Activated B cell treated with CpG ODN at 0.5 μM for 24 hours (primary cell): ENCODE measurements at regions not wholly inside any gene's neighbourhood (a gene's known extent, or its start where the extent isn't known, plus 50 kb on each side); places are given as distances from the start of the nearest gene placed in this dataset.
"Not testable (repeated sequence)": the region's sequence is repeated elsewhere in the genome, so short reads cannot be mapped to it uniquely, and the experiment has no call there.

Source experiments
- ATAC-seq: fragments of 200-7000 bp; cut with Tn5 transposase; one replicate; pipeline ENCODE4 v1.10.0; 2021; ENCODE audit warnings: low read depth, mild to moderate bottlenecking, moderate library complexity
- CTCF ChIA-PET: fragments of 350-600 bp; sonication (Branson Sonifier 250); formaldehyde crosslinking; loops from one replicate; lab custom pipeline; 2021; ENCODE audit warnings: antibody characterized with exemption; lab: Charles Lee
- POLR2A ChIA-PET: fragments of 350-600 bp; sonication (Branson Sonifier 250); formaldehyde crosslinking; loops from one replicate; lab custom pipeline; 2021; ENCODE audit warnings: antibody characterized with exemption; lab: Charles Lee
- DNase-seq: peaks from one replicate; pipeline ENCODE4 v3.0.0; 2022
- H3K27ac Mint-ChIP-seq: one replicate; pipeline ENCODE4 v1.8.0; 2020; ENCODE audit warnings: mixed read lengths
- H3K27me3 Mint-ChIP-seq: one replicate; pipeline ENCODE4 v1.8.0; 2021; ENCODE audit warnings: mixed read lengths
- H3K36me3 Mint-ChIP-seq: one replicate; pipeline ENCODE4 v1.8.0; 2021; ENCODE audit warnings: low read depth, mixed read lengths
- H3K4me1 Mint-ChIP-seq: one replicate; pipeline ENCODE4 v1.8.0; 2021; ENCODE audit warnings: mixed read lengths
- H3K4me3 Mint-ChIP-seq: one replicate; pipeline ENCODE4 v1.8.0; 2020; ENCODE audit warnings: mild to moderate bottlenecking, mixed read lengths
- H3K9me3 Mint-ChIP-seq: one replicate; pipeline ENCODE4 v1.8.0; 2020; ENCODE audit warnings: mixed read lengths
- intact Hi-C: fragments of 100-400 bp; cut with micrococcal nuclease; formaldehyde crosslinking; loops from one replicate; pipeline ENCODE4 v1.15.1; 2024
- TF ChIP-seq, protein P1 (sequence below): fragments of 200-600 bp; IDR thresholded peaks from one replicate; pipeline ENCODE4 v1.8.0; 2022; ENCODE audit warnings: antibody characterized with exemption, mild to moderate bottlenecking

DNA sequence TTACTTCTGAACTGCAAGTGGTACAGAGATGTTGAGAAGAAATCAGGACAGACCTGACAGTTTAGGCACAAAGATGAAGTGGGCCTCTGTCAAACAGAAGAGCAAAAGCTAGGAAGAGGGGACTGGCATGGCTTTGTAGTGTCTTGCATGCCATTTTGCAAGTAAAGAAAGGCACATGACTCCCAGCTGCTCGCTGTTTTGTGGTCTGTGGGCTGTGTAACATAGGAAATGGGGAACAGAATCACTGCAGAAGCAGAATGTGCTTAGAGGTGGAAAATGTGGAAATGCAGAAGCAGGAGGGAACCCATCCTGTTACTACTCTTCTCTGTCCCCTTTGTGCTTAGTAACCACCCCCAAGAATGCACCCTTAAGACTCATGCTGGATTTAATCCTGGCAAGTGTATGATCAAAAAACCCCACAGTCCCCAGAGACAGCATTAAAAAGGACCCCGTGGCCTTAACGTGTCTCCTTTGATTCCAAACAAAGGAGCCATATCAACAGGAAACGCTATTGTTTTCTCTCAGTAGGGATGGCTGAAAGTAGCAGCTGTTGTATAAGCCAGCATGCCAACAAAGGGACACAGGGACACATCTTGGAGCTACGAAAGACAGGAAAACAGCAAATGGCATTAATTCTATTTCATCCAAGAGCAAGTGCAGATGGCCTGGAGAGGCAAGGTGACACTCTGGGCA lies 177.6 kb upstream of the GLRA2 start:
- Mint-ChIP-seq H3K9me3 (no peaks in the 10 kb centered on the region), H3K4me1 (no peaks in the 10 kb centered on the region), H3K27ac (no peak overlapping the region), H3K27me3 (no peaks in the 10 kb centered on the region), H3K36me3 (no peaks in the 10 kb centered on the region), H3K4me3 (no peak overlapping the region)
- CTCF ChIA-PET: no interaction called here
- TF ChIP-seq, protein P1, sequence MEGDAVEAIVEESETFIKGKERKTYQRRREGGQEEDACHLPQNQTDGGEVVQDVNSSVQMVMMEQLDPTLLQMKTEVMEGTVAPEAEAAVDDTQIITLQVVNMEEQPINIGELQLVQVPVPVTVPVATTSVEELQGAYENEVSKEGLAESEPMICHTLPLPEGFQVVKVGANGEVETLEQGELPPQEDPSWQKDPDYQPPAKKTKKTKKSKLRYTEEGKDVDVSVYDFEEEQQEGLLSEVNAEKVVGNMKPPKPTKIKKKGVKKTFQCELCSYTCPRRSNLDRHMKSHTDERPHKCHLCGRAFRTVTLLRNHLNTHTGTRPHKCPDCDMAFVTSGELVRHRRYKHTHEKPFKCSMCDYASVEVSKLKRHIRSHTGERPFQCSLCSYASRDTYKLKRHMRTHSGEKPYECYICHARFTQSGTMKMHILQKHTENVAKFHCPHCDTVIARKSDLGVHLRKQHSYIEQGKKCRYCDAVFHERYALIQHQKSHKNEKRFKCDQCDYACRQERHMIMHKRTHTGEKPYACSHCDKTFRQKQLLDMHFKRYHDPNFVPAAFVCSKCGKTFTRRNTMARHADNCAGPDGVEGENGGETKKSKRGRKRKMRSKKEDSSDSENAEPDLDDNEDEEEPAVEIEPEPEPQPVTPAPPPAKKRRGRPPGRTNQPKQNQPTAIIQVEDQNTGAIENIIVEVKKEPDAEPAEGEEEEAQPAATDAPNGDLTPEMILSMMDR: no peak
- intact Hi-C loops: no loop called here
- POLR2A ChIA-PET: no interaction called here
- DNase-seq (no peak), ATAC-seq (no peak)

DNA sequence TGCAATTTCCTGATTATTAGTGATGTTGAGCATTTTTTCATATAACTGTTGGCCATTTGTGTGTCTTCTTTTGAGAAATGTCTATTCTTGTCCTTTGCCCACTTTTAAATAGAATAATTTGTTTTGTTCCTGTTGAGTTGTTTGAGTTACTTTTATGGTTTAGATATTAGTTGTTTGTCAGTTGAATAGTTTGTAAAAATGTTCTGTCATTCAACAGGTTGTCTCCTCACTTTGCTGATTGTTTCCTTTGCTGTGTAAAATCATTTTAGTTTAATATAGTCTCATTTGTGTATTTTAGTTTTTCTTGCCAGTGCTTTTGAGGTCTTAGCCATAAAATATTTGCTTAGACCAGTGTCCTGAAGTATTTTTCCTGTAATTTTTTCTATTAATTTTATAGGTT lies 181.8 kb upstream of the GLRA2 start:
- Mint-ChIP-seq H3K27me3 (no peaks in the 10 kb centered on the region), H3K4me1 (no peaks in the 10 kb centered on the region), H3K9me3 (peaks cover 3% of the 10 kb centered on the region), H3K4me3 (no peak overlapping the region), H3K36me3 (no peaks in the 10 kb centered on the region), H3K27ac (no peak overlapping the region)
- POLR2A ChIA-PET: no interaction called here
- ATAC-seq (no peak), DNase-seq (no peak)
- CTCF ChIA-PET: no interaction called here
- TF ChIP-seq, protein P1: no peak
- intact Hi-C loops: no loop called here

DNA sequence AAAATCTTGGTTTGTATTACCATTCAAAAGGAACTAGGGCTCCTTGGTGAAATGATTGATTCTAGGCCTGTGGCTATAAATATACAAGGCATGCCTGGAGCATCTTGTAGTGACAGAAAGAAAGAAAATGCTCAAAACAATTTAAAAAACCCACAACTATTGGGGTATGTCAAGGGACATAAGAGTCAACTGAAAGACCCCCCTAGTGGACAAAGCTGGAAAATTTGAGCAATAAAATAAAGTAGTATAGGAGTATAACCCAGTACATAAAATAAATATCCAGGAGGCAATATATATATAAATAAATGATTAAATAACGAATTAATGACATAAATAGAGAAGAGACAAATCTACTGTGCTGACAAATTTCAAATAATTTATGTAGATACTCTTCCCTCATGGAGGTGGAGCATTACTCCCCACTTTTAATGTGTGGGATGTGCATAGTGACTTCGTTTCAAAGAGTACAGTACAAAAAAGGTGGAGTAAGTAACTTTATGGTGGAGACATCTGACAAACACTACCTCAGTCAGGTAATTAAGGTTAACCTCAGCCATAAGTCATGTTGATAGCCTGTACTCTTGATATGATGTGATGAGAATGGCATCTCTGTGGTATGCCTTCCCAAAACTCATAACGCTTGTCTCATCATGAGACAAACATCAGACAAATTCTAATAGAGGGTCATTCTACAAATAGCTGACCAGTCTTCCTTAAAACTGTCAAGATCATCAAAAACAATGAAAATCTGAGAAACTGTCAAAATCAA lies 185.0 kb upstream of the GLRA2 start:
- TF ChIP-seq, protein P1: no peak
- POLR2A ChIA-PET: no interaction called here
- Mint-ChIP-seq H3K4me1 (no peaks in the 10 kb centered on the region), H3K9me3 (peaks cover 3% of the 10 kb centered on the region), H3K36me3 (no peaks in the 10 kb centered on the region), H3K27me3 (no peaks in the 10 kb centered on the region), H3K27ac (no peak overlapping the region), H3K4me3 (no peak overlapping the region)
- DNase-seq: no peak
- intact Hi-C loops: no loop called here
- CTCF ChIA-PET: no interaction called here
- ATAC-seq: no peak

DNA sequence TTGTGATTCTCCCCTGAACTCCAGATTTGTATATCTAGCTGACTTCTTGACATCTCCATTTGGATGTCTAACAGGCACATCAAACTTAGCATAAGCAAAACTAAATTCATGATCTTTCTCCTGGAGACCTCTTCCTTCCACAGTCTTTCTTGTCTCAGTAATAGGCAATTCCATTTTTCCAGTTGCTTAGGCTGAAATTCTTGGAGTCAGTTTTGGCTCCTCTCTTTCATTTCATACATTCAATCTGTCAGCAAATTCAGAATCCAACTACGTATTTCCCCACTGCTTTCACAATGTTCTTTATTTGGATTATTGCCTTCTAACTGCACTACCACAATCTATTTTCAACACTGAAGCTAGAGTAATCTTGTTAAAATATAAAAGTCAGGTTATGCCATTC lies 219.9 kb upstream of the GLRA2 start:
- DNase-seq (no peak), ATAC-seq (no peak)
- intact Hi-C loops: no loop called here
- Mint-ChIP-seq H3K27me3 (no peaks in the 10 kb centered on the region), H3K4me1 (no peaks in the 10 kb centered on the region), H3K9me3 (peaks cover 2% of the 10 kb centered on the region), H3K27ac (no peak overlapping the region), H3K4me3 (no peak overlapping the region), H3K36me3 (no peaks in the 10 kb centered on the region)
- POLR2A ChIA-PET: no interaction called here
- CTCF ChIA-PET: no interaction called here
- TF ChIP-seq, protein P1: no peak

DNA sequence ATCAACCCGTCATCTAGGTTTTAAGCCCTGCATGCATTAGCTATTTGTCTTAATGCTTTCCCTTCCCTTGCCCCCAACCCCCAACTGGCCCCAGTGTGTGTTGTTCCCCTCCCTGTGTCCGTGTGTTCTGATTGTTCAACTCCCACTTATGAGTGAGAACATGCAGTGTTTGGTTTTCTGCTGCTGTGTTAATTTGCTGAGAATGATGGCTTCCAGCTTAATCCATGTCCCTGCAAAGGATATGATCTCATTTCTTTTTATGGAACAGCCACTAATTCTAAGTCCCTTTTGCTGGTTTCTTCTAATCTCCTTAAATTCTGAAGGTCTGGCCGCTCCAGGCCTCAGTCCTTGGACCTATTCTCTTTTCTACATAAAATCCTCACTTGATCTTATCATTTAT lies 220.4 kb upstream of the GLRA2 start:
- DNase-seq, H3K4me1 Mint-ChIP-seq, POLR2A ChIA-PET, H3K27me3 Mint-ChIP-seq, H3K36me3 Mint-ChIP-seq, H3K9me3 Mint-ChIP-seq, H3K27ac Mint-ChIP-seq, H3K4me3 Mint-ChIP-seq, intact Hi-C loops, ATAC-seq, CTCF ChIA-PET: not testable (repeated sequence)
